Ramos (cell line): ENCODE measurements at regions not wholly inside any gene's neighbourhood (a gene's known extent, or its start where the extent isn't known, plus 50 kb on each side); places are given as distances from the start of the nearest gene placed in this dataset.

Experiments
- in situ Hi-C: fragments of 300-500 bp; cut with MboI; formaldehyde crosslinking; loops from one replicate; pipeline ENCODE4 v1.14.3; 2022; ENCODE audit warnings: low sequenced_read_pairs; ENCODE audit not compliant: unreplicated experiment

DNA sequence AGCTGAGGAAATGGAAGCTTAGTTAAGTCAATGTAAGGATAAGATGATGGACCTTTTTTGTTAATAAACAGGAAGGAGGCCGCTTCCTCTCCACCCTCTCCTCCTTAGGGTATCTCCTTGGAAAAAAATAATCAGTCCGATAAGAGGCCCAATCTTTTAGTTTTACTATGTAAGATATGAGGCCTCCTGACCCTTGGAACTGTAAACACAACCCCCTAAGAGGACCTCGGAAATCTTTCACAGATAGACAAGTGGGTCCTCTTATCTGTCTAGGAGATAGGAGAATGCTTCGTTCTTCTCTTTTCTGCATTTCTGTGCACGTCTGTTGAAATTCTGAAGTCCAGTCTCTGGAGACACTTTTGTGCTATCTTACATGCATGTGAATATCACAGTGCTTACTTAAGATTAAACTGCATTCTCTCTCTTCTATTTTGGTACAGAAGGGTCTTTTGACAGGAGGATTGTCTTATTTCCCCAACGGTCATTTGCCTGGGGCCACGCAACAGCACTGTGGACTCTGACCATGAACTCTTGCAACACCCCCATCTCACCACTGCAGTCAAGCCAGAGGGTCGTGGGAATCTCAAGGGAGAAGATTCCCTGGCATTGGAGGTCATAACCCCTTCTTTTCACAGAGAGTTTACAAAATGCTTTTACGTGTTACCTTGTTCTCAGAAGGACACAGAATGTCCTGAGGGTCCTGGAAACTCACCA, 313.0 kb upstream of the RTL1 start:
- in situ Hi-C loops, result no loop called here

DNA sequence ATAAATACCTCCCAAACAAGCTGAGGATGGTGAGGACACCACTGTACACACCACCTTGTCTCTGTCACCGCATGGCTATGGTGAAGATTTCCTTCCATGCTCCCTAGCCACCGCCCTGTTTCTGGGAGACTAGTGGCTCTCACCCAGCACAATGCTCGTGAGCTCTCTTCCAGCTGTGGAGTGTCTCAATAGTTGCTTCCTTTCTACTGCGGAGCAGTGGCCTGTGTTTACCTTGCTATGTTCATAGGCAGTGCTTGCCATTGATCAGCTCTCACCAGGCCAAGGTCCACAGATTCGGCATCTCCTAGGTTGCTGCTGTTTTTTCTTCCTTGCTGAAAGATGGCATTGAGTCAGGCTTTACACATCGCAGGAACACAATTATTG, 313.6 kb upstream of the RTL1 start:
- in situ Hi-C loops, result no loop called here

DNA sequence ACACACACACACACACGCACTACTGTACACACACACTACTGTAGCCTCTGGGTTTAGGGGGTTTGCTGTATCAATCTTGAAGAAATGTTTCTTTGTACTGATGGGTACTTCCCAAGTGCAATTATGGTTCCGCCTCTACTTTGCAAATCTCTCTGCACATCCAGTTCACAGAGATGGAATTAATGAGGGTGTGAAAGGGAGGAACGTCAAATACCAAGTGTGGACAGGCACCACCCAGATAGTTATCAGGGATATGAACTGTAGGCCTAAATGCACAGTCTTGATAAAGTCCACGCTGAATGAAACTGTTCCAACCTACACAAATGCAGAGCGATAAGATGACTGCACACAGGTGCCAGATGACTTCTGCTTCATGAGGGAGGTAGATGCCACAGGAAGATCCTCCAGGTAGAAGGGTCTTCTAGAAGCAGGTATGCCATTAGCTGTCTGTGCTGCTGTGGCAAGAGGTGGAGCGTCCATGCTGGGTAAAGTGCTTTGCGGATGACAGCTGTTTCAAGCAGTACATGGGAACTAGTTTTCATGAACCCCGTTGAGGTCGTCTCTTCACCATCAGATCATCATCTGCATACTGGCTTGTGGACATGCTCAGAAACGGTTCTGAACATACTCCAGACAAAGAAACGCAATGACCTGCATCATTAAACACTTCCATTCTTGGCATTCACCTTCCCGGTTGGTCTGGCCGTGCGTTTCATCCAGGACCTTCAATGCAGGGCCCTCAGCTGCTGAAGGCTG, 314.3 kb upstream of the RTL1 start:
- in situ Hi-C loops, result no loop called here

DNA sequence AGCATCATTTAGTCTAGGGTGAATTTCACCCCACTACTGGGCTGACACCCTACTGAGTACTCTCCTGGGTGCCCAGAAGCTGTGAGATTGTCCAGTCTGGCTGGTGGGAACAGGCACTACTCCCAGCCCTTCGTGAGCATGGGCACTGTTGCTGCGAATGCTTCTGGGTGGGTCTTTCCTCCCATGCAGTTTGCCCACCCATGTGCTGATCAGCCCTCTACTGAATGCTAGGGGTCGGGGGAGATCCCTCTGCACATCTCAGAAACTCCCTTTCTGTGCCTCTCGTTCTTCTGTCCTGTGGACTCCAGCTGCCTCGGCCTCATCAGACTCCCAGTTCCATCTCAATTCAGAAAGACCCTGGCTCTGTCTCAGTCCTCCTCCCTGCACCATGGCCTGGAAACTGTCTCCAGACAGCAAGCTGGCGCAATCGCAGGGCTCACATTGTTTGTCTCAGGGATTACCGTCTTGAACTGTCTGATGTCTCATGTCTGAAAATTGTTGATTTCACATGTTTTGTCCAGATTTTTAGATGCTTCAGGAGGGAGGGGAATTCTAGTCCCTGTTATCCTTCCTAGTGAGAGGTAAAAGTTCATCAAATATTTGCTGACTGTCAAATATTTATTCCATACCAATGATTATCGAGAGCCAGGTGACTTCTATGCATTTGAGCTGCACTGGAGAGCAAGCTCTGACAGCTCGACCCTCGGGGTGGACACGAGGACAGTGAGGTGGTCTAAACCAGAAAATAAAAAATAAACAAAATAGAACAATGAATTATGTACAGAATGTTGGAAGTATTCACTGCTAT, 316.6 kb upstream of the RTL1 start:
- in situ Hi-C loops, result no loop called here

DNA sequence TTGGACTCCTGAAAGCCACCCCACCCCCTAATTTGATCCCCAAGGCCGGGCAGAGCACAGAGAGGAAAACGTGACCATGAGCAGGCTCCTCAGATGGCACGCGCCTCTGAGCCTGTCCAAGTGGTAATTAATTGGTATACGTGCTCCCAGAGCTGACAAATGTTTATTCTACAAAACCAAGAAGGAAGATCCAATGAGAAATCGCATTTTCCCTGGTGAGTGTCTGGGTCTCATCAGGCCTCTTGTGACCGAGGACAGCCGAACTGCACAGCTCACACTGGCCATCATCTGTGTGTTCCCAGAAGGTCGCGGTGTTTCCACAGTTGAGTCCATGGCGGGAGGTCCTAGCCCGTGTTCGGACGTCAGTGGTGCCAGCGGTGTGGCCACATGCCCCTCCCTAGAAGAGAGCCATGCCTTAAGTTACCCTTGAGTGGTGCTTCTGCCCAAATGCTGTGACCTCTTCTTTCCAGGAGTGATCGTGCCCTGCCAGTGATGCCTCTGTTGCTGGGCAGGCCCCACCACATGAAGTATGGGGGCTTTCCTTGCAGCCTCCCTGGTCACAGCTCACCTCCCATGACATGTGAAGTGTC, 317.5 kb upstream of the RTL1 start:
- in situ Hi-C loops, result no loop called here

GRCh38 chr14:101221549-101222160, 318.1 kb upstream of the RTL1 start:
- in situ Hi-C loops, result no loop called here

DNA sequence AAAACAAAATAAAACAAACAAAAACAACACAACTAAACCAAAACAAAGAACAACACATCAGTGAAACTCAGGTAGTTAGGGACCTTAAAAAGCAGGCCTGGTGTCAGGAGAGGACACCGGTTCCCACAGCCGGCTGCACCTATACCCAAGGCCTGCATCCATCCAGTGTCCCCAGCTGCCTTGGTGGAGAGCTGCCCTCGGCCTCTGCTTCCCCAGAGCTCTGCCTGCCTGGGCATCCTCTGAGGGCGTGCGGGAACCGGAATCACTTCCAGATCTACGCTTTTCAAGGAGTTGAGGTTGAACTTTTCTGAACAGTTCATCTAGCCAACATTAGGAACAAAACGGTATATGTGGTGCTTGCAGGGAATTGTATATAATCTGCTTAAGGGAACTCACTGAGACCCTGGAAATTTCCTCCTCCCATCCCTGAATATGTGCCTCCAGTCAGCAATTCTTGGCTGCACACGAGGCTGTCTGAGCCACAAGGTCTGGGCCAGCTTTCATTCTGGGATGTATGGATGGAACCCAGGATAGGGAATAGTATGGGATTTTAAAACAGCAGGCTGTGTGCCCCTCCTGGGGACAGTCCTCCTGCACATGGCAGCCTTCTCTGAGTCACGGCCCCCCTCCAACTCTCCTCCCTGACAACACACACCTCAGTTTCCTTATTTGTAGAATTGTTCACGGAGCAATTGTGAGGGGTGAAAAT, 319.0 kb upstream of the RTL1 start:
- in situ Hi-C loops, result no loop called here

GRCh38 chr14:101223127-101223526, 319.6 kb upstream of the RTL1 start:
- in situ Hi-C loops, result no loop called here

DNA sequence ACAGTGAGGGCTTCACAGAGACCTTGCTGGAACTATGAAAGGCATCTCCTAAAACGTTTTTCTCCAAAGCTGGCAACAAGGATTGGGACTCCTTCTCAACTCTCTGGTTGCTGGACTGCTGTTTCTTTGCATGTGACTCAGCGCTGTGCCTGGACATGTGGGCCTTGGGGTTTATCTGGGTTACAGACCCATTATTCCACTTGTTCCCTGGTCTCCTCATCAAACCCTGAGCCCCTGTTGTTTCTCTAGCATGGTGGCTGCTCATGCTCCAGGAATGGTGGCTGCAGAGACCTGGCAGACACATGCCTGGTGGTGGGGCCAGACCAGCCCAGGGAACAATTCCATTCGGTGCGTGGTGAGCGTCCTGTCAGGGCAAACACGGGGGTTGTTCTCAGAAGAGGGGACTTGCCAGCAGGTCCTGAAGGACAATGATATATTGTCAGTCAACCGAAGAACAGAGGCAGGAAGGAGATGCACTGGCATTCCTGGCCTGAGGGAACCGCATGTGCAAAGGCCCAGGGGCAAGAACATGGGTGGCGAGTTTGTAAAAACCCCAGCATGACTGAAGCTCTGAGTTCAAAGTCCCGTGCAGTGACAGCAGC, 320.1 kb upstream of the RTL1 start:
- in situ Hi-C loops, result no loop called here

- in situ Hi-C loops, result no loop called here
These were observed 321.0 kb upstream of the RTL1 start for GRCh38 chr14:101224356-101225156.

- in situ Hi-C loops, result no loop called here
These were observed 321.9 kb upstream of the RTL1 start for GRCh38 chr14:101225157-101226152.

DNA sequence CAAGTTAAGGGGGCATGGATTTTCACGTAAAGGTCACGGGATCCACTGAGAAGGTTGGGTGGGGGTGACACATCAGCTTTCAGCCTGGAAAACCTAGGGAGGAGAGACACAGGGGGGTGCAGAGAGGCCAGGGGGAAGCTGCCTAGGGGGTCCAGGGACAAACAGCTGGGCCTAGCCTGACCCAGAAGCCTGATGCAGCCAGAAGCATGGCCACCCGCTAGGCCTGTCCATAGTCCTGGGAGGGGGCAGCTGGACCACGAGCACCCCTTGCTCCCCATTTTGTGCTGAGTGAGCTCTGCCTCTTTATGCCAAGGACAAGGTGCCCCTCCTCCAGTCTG, 322.7 kb upstream of the RTL1 start:
- in situ Hi-C loops, result no loop called here

- in situ Hi-C loops, result no loop called here
These were observed 323.3 kb upstream of the RTL1 start for GRCh38 chr14:101226603-101227425.

GRCh38 chr14:101227611-101228594, 324.4 kb upstream of the RTL1 start:
- in situ Hi-C loops, result no loop called here

DNA sequence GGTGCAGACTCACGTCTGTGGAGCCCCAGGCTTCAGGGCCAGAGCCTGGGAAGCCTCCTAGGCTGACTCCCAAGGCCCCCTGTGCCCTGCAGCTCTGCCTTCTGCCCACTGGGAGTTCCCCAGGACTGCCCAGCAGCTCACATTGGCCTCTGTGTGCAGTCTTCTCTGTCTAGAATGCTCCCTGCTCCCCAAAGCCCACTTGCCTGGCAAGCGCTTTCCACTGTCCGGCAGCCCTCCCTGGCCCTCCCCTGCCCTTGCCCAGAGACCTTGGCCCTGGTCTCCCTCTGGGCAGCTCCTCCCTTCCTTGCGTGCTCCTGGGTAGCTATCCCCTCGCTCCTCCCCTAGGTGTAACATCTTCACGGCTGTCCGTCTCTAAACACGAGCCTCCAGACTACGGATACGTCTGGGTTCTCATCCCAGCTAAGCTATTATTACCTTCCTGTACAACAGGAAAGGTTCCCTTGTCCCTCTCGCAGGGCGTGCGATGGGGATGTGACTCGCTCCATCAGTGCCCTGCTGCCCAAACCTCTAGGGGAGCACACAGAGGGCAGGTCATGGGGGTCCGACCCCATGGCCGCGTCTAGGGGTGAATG, 325.5 kb upstream of the RTL1 start:
- in situ Hi-C loops, result no loop called here
